Uterus (tissue), 2 donors: ENCODE measurements at regions not wholly inside any gene's neighbourhood (a gene's known extent, or its start where the extent isn't known, plus 50 kb on each side); places are given as distances from the start of the nearest gene placed in this dataset.

Source experiments
- CTCF ChIP-seq, 4 experiments: fragments of 200-600 bp in 2 of 4; fragments of 450-650 bp in 2 of 4; sonication (generic) in 2 of 4; IDR thresholded peaks; one replicate each; pipeline ENCODE4 v1.5.1; 2016 to 2019; ENCODE audit warnings: antibody characterized with exemption in 4 of 4, mild to moderate bottlenecking in 2 of 4, moderate library complexity in 1 of 4
- POLR2A ChIP-seq, 2 donors: fragments of 450-650 bp; IDR thresholded peaks; one replicate each; pipeline ENCODE4 v1.6.1; 2016; ENCODE audit warnings: antibody characterized with exemption in 2 of 2, mild to moderate bottlenecking in 1 of 2, moderate library complexity in 1 of 2

GRCh38 chr6:2467929-2468600 is 222.7 kb upstream of the GMDS start:
- no peak for TF ChIP-seq CTCF (IDR thresholded peaks at IDR 0.05)
- TF ChIP-seq POLR2A (IDR thresholded peaks at IDR 0.05) = no peak
